GM12875 (cell line): ENCODE measurements at regions not wholly inside any gene's neighbourhood (a gene's known extent, or its start where the extent isn't known, plus 50 kb on each side); places are given as distances from the start of the nearest gene placed in this dataset.

Source experiments
- H3K4me3 ChIP-seq: one replicate; pipeline ENCODE4 v1.5.1; 2011; ENCODE audit warnings: low read depth, low read length, control low read depth
- CTCF ChIP-seq: IDR thresholded peaks from 2 replicates; pipeline ENCODE4 v1.5.1; 2011; ENCODE audit warnings: low read depth, mild to moderate bottlenecking, control low read depth, inconsistent platforms, low read length, moderate library complexity, borderline replicate concordance; ENCODE audit not compliant: insufficient read depth

DNA sequence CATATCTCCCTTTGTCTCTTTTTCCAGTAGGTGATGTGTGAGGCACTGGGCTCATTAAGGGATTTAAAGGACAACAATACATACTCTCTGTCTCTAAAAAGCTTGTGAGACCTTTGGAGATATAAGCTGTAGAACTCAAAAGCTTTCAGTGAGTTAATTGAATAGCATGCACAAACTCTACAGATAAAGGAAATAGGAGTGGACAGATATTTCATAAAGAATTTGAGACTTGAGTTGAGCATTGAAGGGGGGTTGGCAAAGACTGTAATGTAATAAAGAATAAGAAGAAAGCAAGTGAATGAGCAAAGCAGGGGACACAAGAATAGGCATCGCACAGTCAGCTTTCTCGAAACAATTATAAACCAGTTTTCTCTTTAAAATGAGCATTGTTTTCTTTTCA lies 583.4 kb upstream of the DPPA4 start:
- no peak for TF ChIP-seq CTCF
- no peak overlapping the region for H3K4me3 ChIP-seq

DNA sequence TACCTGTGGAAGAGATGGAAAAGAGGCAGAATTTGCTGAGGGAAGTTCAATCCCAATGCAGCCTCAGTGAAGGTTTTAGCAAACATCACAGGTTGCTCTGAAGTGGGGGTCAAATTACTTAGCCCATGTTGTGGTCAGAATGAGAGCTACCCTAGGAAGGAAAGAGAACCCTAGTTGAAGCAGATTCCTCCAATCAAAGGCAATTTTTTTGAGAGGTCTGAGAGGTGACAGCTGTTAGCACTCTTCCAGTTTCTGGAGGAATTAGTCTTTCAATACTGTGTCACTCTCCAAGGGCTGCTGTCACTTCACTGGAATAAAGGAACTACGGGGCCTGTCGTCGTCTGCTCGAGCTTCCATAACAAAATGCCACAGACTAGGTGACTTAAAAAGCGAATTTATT lies 584.2 kb upstream of the DPPA4 start:
- no peak overlapping the region for H3K4me3 ChIP-seq
- TF ChIP-seq CTCF, result no peak

DNA sequence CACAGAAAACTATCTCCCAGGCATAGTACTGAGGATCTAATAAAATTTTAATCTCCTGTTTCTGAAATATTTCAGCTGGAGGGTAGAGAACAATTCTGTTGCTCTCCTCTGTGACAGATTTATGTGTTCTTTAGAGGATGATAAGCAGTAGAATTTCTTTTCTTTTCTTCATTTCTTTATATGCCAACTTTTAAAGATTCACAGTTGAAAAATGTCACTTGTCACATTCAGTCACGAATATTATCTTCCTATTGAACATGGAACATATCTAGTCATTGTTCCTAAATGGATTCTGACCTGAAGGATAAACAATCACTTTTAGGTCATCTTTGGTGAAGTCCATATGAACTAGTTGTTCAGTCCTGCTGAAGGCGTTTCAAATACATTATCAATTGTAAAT lies 585.5 kb upstream of the DPPA4 start:
- no peak for TF ChIP-seq CTCF
- no peak overlapping the region for H3K4me3 ChIP-seq

GRCh38 chr3:109923431-109923830 lies 586.1 kb upstream of the DPPA4 start:
- TF ChIP-seq CTCF, result no peak
- no peak overlapping the region for H3K4me3 ChIP-seq

- no peak for TF ChIP-seq CTCF
- H3K4me3 ChIP-seq, result no peak overlapping the region
Observed at GRCh38 chr3:109924196-109924595, 586.9 kb upstream of the DPPA4 start.

DNA sequence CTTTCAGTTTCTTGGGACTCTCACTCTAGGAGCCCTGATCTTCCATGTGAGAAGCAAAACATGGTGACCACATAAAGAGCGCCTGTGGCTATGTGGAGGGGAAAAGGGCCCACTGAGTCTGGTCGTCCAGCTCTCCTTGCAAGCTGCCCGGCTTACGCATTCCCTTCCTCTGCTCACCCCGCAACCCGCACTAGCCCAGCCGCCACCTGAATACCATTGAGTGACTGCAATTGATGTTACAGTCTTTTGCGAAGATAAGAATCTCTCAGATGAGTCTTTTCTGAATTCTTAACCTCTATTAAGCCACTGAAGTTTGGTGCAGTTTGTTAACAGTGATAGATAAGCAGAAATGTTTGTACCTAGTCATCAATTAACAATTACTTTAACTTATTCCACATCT lies 589.0 kb upstream of the DPPA4 start:
- no peak overlapping the region for H3K4me3 ChIP-seq
- TF ChIP-seq CTCF, result no peak

DNA sequence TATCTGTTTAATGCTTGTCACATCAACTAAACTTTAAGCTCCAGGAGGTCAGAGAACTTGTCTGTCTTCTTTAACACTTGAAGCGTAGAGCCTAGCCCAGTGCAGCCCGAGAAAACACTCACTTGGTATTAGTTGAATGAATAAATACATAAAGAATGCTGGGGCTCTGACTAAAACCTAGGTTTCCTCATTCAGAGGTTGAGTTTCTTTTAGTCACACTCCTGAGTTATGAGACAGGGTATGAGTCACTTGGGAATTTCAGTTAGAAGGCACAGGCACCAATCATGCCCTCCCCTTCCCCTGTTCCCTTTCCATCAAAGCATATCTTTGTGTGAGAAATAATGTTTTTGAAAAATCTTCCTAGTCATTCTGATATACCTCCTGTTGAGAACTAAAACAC lies 589.8 kb upstream of the DPPA4 start:
- TF ChIP-seq CTCF, result no peak
- no peak overlapping the region for H3K4me3 ChIP-seq
